Gastroesophageal sphincter (tissue), 4 donors: ENCODE measurements at regions not wholly inside any gene's neighbourhood (a gene's known extent, or its start where the extent isn't known, plus 50 kb on each side); places are given as distances from the start of the nearest gene placed in this dataset.

Experiments used
- ATAC-seq: fragments of 150-250 bp; one replicate; pipeline ENCODE4 v1.9.1; 2016; ENCODE audit warnings: mild to moderate bottlenecking, moderate library complexity
- H3K27ac ChIP-seq, 4 donors: fragments of 200-600 bp; sonication (generic) in 3 of 4; 1 replicate in 3 of 4; 2 replicates in 1 of 4; pipeline ENCODE4 v1.5.1; 2016 to 2019
- H3K27me3 ChIP-seq: fragments of 200-600 bp; sonication (generic); one replicate; pipeline ENCODE4 v1.5.1; 2019
- H3K36me3 ChIP-seq, 2 donors: fragments of 200-600 bp; sonication (generic); one replicate each; pipeline ENCODE4 v1.5.1; 2019; ENCODE audit warnings: control low read depth in 1 of 2
- H3K4me1 ChIP-seq, 3 donors: fragments of 200-600 bp; sonication (generic); 1 replicate in 2 of 3; 2 replicates in 1 of 3; pipeline ENCODE4 v1.5.1; 2016 to 2019; ENCODE audit warnings: control low read depth in 2 of 3
- H3K4me3 ChIP-seq, 2 donors: fragments of 200-600 bp; sonication (generic); one replicate each; pipeline ENCODE4 v1.5.1; 2019; ENCODE audit warnings: mild to moderate bottlenecking in 1 of 2, moderate library complexity in 1 of 2
- H3K9me3 ChIP-seq, 3 donors: fragments of 200-600 bp; sonication (generic); one replicate each; pipeline ENCODE4 v1.5.1; 2017 to 2019; ENCODE audit warnings: control low read depth in 2 of 3
- EP300 ChIP-seq: sonication (generic); formaldehyde crosslinking; IDR thresholded peaks from one replicate; pipeline ENCODE4 v1.6.1; 2017; ENCODE audit warnings: antibody characterized with exemption, mild to moderate bottlenecking
- POLR2A ChIP-seq, 2 donors: fragments of 450-650 bp; IDR thresholded peaks; one replicate each; pipeline ENCODE4 v1.6.1; 2017; ENCODE audit warnings: antibody characterized with exemption in 2 of 2, mild to moderate bottlenecking in 2 of 2, moderate library complexity in 1 of 2
- POLR2AphosphoS5 ChIP-seq: sonication (generic); formaldehyde crosslinking; IDR thresholded peaks from one replicate; pipeline ENCODE4 v1.6.1; 2017; ENCODE audit warnings: antibody characterized with exemption
- WGBS, 2 donors: methylation state at CpG; one replicate each; pipeline ENCODE4 v1.1.5; 2018; ENCODE audit warnings: low coverage in 1 of 2; 5-methylcytosine and 5-hydroxymethylcytosine counted together
- TF ChIP-seq, protein P1 (sequence below), 4 experiments: fragments of 200-600 bp in 2 of 4; fragments of 450-650 bp in 2 of 4; sonication (generic) in 1 of 4; IDR thresholded peaks; one replicate each; pipeline ENCODE4 v1.5.1; 2017 to 2019; ENCODE audit warnings: antibody characterized with exemption in 4 of 4, mild to moderate bottlenecking in 2 of 4, moderate library complexity in 2 of 4

DNA sequence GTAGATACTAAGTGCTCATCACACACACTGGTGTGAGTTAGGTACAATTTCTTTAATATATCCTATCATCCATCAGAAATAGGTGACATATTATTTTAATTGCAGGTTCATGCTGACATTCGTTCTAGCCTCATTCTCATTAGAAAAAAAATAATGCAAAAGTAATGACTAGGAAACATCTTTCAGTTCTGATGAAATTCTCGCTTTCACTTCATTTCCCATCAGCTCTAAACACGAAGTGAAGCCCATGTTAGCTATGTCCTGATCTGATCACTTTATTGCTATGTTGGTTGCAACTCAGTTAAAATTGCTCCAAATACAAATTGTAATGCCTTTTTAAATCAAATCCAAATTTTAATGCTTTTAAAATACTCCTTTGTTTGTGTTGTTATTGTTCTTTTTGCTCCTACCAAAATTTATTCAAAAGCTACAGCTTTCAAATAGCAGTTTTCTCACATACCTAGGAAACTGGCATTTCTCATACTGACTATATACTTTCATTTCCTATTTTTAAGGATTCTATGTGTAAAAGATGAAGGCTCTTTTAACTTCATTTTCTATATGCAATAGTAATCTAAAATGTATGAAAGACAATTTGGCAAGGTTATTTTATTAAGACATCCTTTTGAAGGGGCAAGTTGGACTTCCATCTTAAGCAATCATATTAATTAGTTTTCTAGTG, 1237.8 kb upstream of the ACO1 start:
- TF ChIP-seq EP300 (no peak), POLR2A (IDR thresholded peaks at IDR 0.05) (no peak), POLR2AphosphoS5 (no peak)
- TF ChIP-seq, protein P1, sequence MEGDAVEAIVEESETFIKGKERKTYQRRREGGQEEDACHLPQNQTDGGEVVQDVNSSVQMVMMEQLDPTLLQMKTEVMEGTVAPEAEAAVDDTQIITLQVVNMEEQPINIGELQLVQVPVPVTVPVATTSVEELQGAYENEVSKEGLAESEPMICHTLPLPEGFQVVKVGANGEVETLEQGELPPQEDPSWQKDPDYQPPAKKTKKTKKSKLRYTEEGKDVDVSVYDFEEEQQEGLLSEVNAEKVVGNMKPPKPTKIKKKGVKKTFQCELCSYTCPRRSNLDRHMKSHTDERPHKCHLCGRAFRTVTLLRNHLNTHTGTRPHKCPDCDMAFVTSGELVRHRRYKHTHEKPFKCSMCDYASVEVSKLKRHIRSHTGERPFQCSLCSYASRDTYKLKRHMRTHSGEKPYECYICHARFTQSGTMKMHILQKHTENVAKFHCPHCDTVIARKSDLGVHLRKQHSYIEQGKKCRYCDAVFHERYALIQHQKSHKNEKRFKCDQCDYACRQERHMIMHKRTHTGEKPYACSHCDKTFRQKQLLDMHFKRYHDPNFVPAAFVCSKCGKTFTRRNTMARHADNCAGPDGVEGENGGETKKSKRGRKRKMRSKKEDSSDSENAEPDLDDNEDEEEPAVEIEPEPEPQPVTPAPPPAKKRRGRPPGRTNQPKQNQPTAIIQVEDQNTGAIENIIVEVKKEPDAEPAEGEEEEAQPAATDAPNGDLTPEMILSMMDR (IDR thresholded peaks at IDR 0.05), result no peak
- Histone ChIP-seq H3K27me3 (no peaks in the 10 kb centered on the region), H3K9me3 (no peaks in the 10 kb centered on the region), H3K4me3 (no peak overlapping the region), H3K36me3 (no peaks in the 10 kb centered on the region), H3K4me1 (no peaks in the 10 kb centered on the region), H3K27ac (no peak overlapping the region)
- ATAC-seq, result no peak
- 81 to 85% methylated on average over 3 of the region's 3 CpGs for WGBS, 2 donors

DNA sequence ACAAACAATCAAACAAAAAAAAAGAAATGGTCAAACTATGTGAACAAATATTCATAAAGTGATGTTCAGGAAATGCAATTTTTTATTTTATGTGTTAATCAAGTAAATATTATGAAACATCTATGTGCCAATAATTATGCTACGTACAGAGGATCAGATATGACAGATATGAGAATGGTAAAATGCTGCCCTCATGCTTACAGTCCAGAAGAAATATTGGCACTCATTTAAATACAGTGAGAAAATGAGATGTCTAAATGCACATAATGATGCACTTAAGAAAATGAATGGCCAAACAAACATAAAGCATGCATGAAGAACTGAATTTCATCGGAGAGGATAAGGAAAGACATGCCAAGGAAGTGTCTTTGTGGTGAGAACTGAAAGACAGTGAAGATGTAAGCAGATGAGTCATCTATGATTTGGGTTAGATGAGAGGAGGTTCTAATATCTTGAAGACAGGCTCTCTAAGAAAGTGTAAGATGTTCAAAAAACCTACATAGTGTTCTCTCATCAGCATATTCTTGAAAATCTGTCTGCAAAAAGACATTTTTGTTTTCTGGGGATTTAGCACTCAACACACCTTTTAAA, 1231.1 kb upstream of the ACO1 start:
- no peaks in the 10 kb centered on the region for H3K27me3 ChIP-seq
- H3K27ac ChIP-seq, result no peak overlapping the region
- no peak overlapping the region for H3K4me3 ChIP-seq
- H3K36me3 ChIP-seq, result no peaks in the 10 kb centered on the region
- H3K9me3 ChIP-seq, result no peaks in the 10 kb centered on the region
- WGBS, 2 donors, result 28 to 42% methylated on average over 2 of the region's 2 CpGs
- ATAC-seq, result no peak
- no peaks in the 10 kb centered on the region for H3K4me1 ChIP-seq
- TF ChIP-seq, protein P1 (IDR thresholded peaks at IDR 0.05), result no peak
- no peak for TF ChIP-seq POLR2A (IDR thresholded peaks at IDR 0.05)
- no peak for TF ChIP-seq POLR2AphosphoS5
- TF ChIP-seq EP300, result no peak

DNA sequence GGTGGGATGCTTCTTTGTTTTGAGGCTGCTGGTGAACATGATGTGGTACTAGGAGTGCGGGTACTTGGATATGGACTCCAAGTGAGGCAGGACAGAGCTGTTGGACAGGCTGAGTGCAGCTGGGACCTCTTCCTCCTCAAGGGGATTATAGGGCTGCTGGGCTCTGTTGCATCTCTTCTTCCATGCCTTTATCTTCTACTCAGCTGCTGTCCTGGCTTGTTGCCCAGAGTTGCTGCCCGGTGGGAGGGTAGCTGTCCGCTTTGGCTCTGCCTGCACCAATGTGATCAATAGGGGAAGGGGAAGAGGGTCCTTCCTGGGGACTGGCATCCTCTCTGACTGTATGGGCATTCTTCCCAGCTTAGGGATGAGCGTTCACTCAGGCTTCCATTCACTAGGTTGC, 1217.9 kb upstream of the ACO1 start:
- H3K27ac ChIP-seq, result no peak overlapping the region
- H3K4me1 ChIP-seq, result no peaks in the 10 kb centered on the region
- H3K36me3 ChIP-seq, result no peaks in the 10 kb centered on the region
- no peak overlapping the region for H3K4me3 ChIP-seq
- no peak for ATAC-seq
- WGBS, 2 donors, result no CpG with 5 or more reads among the region's 4 CpGs
- H3K27me3 ChIP-seq, result no peaks in the 10 kb centered on the region
- no peak for TF ChIP-seq EP300
- TF ChIP-seq, protein P1 (IDR thresholded peaks at IDR 0.05), result no peak
- no peak for TF ChIP-seq POLR2A (IDR thresholded peaks at IDR 0.05)
- no peak for TF ChIP-seq POLR2AphosphoS5
- H3K9me3 ChIP-seq, result no peaks in the 10 kb centered on the region

DNA sequence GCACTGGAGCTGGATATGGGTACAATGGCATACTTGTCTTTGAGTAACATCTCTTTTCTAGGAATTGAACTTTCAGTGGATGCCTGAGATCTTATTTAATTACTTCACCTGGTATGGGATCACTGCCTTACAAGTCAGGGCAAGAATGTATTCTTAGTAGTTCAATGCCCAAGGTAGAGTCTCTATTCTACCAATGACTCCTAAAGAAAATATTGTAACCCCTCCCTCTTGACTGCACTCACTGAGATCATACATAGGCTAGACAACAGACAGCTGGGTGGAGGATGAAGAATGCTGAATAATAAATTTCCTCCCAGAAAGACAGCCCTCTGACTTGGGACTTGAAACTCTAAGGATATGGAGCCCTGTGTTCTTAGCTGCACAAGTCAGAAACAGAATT, 1216.3 kb upstream of the ACO1 start:
- H3K27me3 ChIP-seq, result no peaks in the 10 kb centered on the region
- H3K27ac ChIP-seq, result no peak overlapping the region
- no peak for ATAC-seq
- no peak overlapping the region for H3K4me3 ChIP-seq
- no peaks in the 10 kb centered on the region for H3K9me3 ChIP-seq
- no peaks in the 10 kb centered on the region for H3K36me3 ChIP-seq
- H3K4me1 ChIP-seq, result no peaks in the 10 kb centered on the region
- TF ChIP-seq POLR2A (IDR thresholded peaks at IDR 0.05) (no peak), EP300 (no peak), POLR2AphosphoS5 (no peak)
- TF ChIP-seq, protein P1 (IDR thresholded peaks at IDR 0.05), result no peak

DNA sequence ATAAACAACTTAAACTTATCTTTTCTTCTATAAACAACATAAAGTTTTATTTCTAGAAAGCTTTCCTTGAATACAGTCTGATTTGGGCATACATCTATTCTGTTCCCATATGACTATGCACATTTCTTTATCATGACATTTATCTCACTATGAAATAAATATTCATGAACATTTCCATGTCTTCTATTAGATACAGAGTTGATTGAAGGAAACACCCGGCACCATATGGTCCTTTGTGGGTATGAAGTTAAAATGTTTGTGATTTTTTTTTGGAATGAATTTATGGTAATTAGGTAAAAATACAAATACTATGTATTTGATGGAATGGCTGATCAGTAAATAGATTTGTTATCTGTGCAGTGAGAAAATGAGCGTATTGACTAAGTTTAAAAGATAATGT, 1209.8 kb upstream of the ACO1 start:
- H3K9me3 ChIP-seq, result no peaks in the 10 kb centered on the region
- TF ChIP-seq EP300 (no peak), POLR2A (IDR thresholded peaks at IDR 0.05) (no peak), POLR2AphosphoS5 (no peak)
- TF ChIP-seq, protein P1 (IDR thresholded peaks at IDR 0.05), result no peak
- H3K36me3 ChIP-seq, result no peaks in the 10 kb centered on the region
- no peak overlapping the region for H3K27ac ChIP-seq
- H3K27me3 ChIP-seq, result no peaks in the 10 kb centered on the region
- WGBS, 2 donors, result 48 to 95% methylated on average over 2 of the region's 2 CpGs
- no peak for ATAC-seq
- no peaks in the 10 kb centered on the region for H3K4me1 ChIP-seq
- H3K4me3 ChIP-seq, result no peak overlapping the region
